ENCODE measurements at regions not wholly inside any gene's neighbourhood (a gene's known extent, or its start where the extent isn't known, plus 50 kb on each side); places are given as distances from the start of the nearest gene placed in this dataset.
A peak's percentile ranks its signal among the peaks of the same experiment; 100 is the strongest.

DNA sequence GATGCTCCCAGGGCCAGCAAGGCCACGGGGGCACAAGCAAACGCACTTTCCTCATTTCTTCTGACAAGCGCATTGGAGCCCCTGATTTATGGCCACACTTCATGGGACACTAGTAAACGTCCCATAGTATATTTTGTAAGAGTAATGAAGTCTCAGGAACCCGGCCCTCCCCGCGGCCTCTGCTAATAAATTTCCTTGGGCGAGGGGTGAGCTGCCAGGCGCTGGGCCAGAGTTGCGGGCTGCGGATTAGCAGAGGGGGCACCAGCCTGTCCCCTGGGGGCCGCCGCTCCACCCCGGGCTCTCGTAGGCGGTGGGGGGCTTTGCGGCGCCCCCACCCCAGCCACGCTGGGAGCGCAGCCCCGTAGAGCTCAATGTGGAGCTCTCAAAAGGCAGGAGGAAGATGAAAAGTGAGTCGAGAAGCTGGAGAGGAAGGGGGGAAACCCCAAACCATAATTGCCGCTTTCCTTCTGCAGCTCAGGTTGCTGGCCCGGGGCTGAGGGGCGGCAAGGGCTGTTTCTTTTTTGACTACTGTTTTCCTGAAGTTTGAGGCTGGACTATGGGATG, 173.6 kb downstream of the CDC5L start:
- DNase-seq: no peak

DNA sequence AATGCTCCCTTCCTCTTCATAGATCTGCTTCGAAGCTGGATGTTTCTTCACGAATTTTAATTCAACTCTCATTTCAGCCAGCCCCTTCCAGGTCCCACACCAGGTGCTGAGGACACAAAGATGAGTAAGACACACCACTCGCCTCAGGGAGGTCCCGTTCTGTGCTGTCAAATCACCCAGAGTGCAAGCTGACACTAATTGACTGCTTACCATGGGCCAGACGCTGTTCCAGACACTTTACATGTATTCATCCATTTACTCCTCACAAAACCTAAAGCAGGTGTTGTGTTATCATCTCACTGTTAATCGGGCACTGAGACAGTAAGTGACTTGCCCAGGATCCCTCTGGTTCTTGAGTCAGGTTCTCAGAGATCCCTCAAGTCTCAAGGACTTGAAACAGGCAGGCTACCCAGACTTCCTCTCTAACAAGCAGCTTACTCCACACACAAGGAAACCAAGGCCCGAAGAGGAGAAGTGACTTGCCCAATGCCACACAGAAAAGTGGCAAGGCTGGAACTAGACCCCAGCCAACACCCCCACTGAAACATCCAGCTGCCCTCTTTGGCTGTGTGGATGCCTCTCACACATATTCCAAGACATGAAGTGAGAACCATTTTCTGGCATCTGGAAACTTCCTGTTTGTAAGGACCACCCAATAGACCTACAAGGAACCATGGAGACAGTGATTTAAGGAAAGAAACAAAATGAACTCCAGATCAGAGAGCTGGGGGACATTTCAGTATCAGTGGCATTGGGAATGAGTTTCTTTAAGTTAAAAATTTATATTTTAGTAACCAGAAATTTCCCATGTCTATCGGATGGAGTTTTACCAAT, 174.5 kb downstream of the CDC5L start:
- DNase-seq: no peak

DNA sequence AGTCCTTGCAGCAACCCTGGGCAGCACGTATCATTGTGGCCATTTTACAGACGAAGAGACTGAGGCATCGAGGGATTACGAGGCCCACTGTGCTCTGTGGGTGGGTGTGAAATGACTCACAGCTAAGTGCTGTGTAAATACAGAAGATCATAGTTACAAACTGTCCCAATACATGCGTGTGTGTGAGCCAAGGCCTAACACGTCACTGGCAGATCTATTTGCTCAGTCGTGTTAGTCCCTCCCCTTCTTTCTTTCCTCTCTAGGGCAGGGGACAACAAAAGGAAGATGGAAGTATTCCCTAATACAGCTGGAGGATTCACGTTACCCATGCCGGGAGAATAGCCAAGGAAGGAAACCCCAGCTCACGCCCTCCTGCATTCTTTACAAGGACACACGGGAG, 175.9 kb downstream of the CDC5L start:
- no peak for DNase-seq

DNA sequence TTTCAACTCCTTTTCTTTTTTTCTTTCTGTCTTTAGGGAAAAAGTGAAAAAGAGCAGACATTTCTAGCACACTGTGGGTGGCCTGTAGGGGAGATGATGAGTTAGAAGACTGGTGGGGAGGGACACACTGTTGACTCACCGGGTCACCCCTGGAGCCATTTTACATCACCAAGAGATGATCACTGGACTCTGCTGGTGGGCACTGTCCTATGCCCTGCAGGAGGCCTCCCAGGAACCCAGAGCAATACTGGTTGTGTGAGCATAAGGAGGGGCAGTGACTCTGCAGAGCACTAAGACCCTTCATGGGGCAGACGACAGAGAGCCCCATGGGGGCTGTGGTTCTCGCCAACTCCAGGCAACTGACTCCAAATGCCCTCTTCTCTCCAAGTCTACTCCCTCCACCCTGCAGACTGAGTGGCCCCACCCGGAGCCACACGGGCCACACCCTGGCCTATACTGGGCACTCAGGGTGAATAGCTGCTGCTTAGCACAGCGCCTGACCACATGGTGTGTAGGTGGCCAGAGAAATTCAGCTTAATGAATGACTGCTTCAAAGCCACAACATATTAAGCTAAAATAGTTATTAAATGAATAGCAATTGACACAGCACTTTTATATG, 177.5 kb downstream of the CDC5L start:
- no peak for DNase-seq

DNA sequence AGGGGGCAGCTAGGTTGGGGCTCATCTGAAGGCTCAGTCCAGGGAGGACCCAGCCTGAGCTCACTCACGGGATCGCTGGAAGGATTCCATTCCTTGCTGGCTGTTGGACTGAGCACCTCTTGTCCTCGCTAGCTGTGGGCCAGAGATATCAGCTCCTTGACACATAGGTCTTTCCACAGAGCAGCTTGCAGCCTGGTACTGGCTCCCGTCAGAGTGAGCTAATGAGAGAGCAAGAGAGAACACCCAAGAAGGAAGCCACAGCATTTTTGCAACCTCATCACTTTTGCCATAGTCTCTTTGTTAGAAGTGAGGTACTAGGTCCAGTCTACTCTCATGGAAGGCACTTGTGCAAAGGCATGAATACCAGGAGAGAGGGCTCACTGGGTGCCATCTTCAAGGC, 179.9 kb downstream of the CDC5L start:
- no peak for DNase-seq

DNA sequence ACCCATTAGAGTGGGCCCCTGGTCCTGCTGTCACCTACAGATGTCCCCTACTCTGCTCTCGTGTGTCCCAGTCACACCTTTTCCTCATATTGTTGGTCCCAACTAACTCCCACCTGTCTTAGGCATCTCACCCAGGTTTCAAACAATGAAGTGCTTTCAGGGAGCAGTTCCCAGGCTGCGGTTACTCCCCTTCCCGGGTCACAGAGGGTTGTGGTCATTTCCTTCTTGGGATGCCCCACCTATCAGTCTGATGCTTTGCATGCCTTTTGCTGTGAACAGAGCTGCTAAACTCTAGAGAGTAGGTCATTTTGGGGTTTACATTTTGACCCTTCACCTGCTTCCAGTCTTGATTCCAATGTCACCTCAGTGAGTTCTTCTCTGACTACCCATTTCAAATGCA, 181.6 kb downstream of the CDC5L start:
- no peak for DNase-seq

DNA sequence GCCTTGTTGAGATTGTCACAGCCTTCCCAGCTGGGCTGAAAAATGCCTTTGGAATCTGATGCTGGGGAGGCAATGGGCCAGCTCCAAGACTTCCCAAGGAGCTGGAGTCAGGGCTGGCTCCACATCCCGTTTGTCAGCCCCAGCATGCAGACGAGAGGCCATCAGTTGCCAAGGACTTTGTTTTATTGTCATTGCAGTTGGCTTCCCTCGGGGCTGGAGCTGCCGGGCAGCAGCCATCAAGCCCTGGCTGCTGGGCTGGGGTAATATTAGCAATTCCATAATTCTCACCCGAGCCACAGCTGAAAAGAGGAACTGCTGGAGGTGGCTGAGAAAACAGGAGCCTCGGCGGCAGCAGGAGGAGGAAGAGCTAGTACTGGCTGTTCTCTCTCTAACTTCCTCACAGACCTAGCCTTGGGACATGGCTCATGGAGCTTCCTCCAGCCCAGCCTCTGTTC, 182.5 kb downstream of the CDC5L start:
- no peak for DNase-seq

DNA sequence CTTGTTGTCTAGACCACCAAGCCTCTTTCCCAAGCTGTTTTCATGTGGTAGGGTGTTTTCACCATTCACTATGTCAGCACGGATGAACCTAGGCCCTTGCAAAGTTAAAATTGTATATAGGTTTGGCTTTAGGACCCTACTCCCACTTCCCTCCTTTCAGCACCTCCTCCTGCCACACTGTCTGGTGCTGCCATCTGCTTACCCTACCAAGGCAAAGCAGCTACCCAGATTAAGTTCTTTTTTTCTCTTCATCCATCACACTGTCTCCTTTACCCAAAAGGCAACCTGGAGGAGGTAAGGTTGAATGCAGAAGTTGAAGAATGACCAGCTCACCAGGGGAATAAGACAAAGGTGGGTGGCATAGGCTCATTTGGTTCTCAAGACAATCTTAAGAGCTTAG, 184.0 kb downstream of the CDC5L start:
- no peak for DNase-seq

DNA sequence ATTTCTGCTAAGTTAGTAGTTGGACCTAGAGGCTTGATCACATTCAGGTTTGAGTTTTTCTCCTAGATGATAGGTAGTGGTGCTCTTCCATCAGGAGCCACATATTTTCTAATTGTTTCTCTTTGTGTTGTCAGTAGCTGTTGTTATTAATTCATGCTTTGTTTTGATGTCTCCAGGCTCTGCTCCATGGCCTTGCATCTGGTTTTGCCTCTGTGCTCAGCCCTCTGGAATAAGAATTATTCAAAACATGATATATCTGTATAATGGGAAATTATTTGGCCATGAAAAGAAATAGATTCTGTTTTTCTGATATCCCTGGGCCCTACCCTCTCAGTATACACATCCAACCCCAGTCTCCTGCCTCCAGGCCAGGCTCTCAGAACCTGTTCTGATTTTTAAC, 184.8 kb downstream of the CDC5L start:
- no peak for DNase-seq

DNA sequence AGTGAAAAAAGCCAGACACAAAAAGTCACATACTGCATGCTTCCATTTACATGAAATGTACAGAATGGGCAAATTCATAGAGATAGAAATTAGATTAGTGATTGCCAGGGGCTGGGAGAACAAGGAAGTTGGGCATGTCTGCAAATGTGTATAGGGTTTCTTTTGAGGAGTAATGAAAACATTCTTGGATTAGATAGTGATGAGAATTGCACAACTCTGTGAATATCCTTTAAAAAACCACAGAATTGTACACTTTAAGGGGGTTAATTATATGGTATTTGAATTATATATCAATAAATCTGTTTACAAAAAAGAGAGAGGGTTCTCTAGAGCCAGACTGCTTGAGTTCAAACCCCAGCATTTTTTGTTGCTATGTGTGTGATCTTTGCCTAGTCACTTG, 188.1 kb downstream of the CDC5L start:
- DNase-seq: no peak

DNA sequence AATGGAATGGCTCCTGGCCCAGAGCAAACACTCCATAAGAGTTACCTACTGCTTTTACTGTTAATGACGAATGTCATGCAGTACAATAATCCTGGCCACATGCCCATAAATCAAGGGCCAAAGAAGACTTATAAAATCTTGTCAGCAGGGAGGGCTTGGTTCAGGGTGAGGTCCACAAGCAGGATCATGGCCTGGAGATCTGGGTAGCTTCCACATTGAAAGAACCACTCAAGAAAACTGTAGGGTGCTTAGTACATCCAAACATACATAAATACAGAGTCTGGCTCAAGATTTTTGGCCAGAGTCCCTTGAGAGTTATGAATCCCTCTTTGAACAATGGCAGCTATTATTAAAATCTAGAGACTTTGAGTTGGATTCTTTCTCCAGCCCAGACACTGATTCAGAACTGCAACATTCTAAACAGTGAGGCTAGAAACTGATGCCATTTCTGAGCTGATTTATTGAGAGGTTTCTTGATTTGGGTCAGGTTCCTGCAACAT, 188.7 kb downstream of the CDC5L start:
- no peak for DNase-seq

DNA sequence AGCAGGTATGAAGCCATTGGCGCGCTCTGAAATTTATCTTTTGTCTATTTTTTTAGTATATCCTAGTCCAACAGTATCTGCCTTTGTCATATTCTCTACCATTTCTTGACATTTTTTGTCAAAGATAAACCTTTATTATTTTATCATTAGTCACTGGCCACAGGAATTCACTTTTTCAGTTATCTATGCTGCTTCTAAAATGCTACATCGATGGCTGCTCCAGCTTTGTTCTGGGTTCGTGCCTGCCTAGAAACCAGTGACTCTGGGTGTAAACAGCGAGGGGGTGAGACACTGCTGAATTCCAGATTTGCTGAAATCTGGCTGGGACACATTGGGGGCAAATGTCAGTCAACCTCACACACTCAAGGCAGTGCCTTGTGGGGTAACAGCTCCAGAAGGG, 193.4 kb downstream of the CDC5L start:
- DNase-seq: no peak

DNA sequence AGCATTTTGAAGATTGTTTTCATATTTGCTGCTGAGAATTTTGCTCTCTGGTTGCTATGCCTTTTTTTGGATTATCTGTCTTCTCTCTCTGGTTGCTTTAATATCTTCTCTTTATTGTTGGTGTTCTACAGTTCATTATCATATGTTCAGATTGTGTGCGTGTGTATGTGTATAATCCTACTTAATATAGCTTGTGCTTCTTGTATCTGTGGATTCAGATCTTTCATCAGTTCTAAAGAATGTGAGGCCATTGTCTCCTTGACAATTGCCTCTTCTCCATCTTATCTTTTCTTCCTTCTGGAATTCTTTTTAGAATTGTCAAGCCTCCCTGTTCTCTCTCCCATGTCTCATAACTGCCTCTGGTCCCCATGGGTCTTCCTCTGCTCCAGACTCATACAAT, 195.4 kb downstream of the CDC5L start:
- DNase-seq: no peak

DNA sequence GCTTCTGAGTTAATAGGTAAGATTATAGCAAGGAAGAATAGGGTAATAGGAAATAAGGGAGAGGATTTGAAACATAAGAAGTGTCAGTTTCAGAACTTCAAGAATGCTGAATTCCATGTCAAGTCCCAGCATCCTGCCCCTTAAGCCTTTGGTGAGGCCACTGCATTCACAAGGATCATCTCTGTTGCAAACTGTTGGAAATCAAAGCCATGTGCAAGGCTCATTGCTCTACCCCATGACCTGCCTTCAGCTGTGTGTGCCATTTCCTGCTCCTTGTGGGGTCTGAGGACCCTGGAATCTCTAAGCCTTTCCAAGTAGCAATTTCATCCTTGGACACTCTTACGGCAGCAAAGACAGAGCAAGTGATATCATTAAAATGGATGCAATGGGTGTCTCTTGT, 203.0 kb downstream of the CDC5L start:
- no peak for DNase-seq

DNA sequence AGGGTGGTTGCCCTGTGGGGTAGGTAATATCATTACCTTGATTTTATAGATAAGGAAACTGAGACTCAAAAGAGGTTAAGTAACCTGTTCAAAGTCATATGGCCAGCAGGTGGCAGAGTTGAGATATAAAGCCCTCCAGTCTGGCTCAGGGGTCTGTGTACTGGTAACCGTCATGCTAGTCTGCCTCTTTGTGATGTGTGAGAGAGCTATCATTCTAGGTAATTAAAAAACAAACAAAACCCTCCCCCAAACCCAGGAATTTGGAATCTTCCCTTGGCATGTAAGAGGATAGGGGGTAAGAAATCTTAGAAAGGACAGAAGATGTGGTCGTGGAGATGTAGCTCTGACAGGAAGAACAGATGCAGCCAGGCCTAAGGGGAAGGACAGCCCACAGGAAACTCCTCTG, 206.0 kb downstream of the CDC5L start:
- peak; percentile 60 for DNase-seq

DNA sequence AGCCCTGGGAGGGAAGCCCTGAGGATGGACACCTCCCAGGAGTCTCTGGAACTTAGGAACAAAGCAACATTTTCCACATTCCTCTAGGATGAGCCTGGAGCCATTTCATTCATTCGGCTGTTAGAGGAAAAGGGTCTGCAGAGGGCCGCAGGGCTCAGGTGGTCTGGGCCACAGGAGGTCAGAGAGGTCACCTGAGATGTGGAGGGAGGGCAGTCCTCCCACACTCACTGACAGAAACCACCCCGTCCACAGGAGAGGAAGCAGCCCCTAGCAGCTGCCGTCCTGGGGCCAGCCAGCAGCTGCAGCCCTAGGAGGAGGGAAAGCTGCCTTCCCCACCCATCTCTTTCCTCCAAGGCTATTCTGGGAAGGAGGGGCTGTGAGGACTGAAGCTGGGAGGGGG, 207.0 kb downstream of the CDC5L start:
- DNase-seq: no peak

DNA sequence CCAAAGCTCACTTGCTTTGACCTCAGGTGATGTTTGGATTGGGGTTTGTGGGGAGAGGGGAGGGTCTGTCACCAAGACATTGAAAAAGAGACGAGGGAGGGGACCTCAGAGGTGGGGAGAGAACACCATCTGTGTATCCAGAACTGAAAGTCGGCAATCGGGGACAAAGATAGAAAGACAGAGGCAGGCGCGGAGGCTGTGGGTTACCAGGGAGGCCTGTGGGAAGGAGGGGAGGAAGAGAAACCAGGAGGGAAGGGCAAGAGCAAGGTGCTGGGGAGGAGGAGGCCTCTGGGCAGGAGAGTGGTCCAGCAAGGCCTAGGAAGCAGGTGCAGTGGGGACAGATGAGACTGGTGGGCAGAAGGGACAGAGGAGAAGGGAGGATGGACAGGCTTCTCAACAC, 211.2 kb downstream of the CDC5L start:
- no peak for DNase-seq

DNA sequence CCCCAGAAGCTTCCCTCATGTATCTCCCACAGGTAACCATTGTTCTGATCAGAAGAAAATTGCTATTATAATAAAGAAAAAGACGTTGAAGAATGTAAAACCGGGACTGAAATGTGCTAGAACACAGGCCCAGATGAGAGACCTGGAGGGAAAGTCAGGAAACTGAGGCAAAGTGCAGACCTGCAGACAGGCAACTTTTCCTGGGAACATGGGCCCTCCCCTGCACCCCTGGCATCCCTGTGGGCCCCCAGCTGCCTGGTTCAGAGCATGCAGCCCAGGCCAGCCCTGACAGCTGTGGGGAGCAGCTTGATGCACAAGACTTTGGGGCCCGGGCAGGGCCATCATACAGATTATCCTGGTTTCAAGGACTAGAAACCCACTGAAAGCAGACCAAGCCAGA, 212.2 kb downstream of the CDC5L start:
- DNase-seq: no peak

DNA sequence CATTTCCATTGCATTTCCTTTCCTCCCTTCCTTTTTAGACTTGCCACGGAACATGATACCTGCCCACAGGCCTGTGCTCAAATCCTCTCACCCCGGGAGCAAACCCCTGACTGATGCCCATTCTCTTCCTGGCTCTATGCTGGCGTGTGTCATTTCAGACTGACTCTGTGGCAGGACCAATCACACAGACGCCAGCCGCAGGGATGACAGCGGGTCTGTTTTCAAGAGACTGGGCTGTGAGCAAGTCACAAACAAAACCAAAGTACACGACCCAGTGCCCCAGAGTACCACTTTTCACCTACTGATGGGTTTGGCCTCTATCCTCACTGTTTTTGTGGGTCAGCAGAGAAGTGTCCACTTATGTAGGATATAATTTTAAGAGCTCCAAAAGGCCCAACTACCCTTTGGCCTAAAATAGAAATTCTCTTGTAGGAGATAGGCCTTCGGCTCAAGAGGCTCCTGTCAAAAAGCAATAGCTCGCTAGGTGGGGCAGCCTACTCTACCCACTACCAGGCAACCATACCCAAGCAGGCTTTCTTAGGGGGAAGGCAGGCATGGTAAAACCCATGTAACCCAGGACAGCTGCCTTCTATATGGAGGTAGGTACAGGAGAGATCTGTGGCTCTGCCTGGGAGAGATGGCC, 215.7 kb downstream of the CDC5L start:
- DNase-seq: no peak

DNA sequence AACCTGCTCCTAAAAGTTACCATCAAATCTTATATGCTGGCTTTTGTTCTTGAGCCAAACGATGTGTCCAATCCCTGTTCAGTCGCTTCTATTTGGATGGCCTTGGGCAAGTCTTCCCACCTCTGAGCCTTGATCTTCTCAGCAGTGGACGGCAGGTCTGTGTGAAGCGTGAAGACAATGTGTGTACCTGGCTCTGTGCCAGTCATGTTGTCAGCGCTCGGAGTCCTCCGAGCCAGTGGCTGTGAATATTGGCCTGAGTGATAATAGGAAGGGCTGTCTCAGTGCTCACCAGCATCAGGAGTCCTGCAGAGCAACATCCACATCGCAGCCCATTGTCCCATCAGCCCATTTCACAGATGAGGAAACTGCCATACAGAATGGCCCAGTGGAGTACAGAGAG, 219.0 kb downstream of the CDC5L start:
- DNase-seq: no peak

DNA sequence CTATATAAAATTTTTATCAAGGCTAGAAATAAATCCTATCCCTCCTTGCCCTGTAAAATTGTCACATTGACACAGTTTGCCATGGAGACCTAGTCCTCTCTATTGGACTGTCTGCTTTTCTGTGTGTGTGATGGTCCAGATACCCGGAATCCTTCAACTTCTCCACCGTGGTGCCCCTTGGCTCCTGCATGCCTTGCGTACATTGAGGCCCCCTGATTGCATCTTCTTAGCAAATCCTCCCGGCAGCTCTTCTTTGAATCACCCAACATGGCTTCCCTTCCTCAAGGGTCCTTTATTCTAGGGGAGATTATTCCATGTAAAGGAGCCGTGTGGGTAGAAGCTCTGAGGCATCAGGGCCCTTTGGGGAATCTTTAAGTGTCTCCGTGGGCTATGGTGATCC, 219.5 kb downstream of the CDC5L start:
- no peak for DNase-seq

DNA sequence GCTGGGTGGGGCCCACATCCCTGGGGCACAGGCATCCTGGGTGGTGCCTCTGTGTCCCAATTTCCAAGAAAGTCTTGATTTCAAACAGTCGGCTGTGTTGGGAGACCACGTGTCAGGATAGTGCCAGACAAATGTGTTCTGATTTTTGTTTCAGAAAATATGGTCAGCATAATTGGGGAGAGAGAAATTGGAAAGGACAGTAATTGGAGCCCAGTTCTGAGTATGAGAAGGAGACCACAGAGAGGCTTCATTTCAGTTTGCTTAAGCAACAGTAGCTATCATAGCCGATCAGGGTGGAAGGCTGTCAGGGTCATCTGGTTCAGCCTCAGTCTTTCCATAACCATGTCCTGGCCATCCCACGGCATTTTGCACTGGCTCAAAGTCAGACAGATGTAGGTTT, 220.7 kb downstream of the CDC5L start:
- no peak for DNase-seq

DNA sequence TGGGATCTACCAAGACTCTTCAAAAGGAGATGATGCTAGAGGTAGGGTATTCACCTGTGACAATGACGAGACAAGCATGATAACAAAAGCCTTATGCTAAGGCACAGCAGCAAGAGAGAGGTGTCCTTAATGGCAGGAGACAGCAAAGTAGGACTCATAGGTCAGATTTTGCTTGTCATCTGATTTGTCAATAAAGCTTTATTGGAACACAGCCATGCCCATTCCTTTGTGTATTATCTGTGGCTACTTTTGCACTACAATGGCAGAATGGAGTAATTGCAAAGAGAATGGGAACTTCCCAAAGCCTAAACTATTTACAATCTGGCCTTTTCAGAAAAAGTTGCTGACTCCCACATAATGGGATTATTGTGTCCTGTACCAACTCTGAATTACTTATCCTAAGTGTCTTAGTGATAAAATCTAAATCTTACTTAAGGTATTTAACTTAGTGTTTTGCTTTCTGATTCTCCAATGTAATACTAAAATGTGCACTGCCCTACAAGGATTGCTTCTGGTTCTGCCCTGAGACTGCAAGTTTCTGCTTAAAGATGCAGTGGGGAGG, 221.6 kb downstream of the CDC5L start:
- DNase-seq: no peak
